Left ventricle myocardium inferior (tissue), 1 donor: ENCODE measurements at regions not wholly inside any gene's neighbourhood (a gene's known extent, or its start where the extent isn't known, plus 50 kb on each side); places are given as distances from the start of the nearest gene placed in this dataset.

ENCODE experiments used
- DNase-seq: peaks from one replicate; pipeline ENCODE4 v3.0.0-alpha.2; 2020
- H3K27ac ChIP-seq: fragments of 200-600 bp; replicated peaks from 2 replicates; pipeline ENCODE4 v1.8.0; 2021
- H3K27me3 ChIP-seq: fragments of 200-600 bp; 2 replicates; pipeline ENCODE4 v1.8.0; 2021; ENCODE audit warnings: low read depth
- H3K36me3 ChIP-seq: fragments of 200-600 bp; 2 replicates; pipeline ENCODE4 v1.8.0; 2021
- H3K4me1 ChIP-seq: fragments of 200-600 bp; 2 replicates; pipeline ENCODE4 v1.8.0; 2021
- H3K4me3 ChIP-seq: fragments of 200-600 bp; 2 replicates; pipeline ENCODE4 v1.8.0; 2021; ENCODE audit warnings: mild to moderate bottlenecking, moderate library complexity
- H3K9me3 ChIP-seq: fragments of 200-600 bp; replicated peaks from 2 replicates; pipeline ENCODE4 v1.8.0; 2021
- intact Hi-C: fragments of 100-400 bp; cut with micrococcal nuclease; formaldehyde crosslinking; loops from one replicate; pipeline ENCODE4 v1.11.0; 2022
- TF ChIP-seq, protein P1 (sequence below): fragments of 200-600 bp; IDR thresholded peaks from 2 replicates; pipeline ENCODE4 v1.8.0; 2021; ENCODE audit warnings: antibody characterized with exemption, mild to moderate bottlenecking, borderline replicate concordance
- donor health status: DM: no; HTN: yes; CAD: no; lungs with severe emphysema.

DNA sequence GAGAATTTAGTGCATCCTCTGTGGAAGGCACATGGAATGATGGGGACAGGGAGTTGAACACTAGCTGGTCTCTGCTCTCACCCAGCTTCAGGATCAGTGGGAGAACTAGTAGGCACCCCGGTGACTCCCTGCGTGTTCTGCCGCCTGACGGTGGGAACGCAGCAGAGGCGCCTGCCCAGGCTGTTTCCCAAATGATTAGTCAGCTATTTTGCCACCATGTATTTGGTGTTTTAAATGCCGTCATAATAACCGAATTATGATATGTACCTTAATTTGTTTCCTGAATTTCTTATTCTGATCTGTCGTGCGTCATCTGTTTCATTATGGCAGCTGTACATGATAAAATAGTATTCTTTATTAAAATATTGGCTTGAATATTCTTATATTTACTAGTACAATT lies 115.9 kb upstream of the GJB6 start:
- DNase-seq, result no peak
- intact Hi-C loops, result no loop called here
- H3K4me1 ChIP-seq, result no peaks in the 10 kb centered on the region
- TF ChIP-seq, protein P1, sequence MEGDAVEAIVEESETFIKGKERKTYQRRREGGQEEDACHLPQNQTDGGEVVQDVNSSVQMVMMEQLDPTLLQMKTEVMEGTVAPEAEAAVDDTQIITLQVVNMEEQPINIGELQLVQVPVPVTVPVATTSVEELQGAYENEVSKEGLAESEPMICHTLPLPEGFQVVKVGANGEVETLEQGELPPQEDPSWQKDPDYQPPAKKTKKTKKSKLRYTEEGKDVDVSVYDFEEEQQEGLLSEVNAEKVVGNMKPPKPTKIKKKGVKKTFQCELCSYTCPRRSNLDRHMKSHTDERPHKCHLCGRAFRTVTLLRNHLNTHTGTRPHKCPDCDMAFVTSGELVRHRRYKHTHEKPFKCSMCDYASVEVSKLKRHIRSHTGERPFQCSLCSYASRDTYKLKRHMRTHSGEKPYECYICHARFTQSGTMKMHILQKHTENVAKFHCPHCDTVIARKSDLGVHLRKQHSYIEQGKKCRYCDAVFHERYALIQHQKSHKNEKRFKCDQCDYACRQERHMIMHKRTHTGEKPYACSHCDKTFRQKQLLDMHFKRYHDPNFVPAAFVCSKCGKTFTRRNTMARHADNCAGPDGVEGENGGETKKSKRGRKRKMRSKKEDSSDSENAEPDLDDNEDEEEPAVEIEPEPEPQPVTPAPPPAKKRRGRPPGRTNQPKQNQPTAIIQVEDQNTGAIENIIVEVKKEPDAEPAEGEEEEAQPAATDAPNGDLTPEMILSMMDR, result no peak
- no peaks in the 10 kb centered on the region for H3K36me3 ChIP-seq
- H3K4me3 ChIP-seq, result no peak overlapping the region
- H3K27ac ChIP-seq, result no peak overlapping the region
- no peaks in the 10 kb centered on the region for H3K27me3 ChIP-seq
- H3K9me3 ChIP-seq, result no peaks in the 10 kb centered on the region

DNA sequence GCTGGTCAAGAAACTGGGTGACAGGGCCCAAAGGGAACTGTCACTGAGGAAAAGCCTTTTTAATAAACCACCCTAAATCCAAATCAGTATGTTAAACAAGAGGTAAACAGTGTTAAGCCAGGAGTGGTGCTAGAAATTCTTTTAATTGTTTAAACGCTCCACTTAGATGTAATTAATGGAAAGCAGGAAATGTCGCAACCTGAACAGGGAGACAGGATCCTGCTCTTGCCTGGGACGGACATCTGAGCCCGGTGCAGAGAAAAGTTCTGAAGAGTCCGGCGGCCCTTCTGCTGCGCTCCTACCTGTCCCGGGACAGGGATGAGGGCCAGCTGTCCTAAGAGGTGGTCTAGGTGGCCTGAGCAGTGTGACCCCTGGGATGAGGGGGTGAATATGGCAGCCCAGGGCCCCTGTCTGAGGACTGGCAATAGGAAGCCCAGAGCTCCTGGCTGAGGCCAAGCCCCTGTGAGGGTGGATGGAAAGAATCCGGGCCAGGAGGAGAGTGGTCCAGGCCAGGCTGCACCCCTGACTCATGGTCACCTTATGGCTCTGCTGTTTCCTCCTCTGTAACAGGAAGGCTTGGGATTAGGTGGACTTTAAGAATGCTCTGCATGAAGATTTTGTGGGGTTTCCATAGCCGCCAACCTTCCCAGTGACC lies 112.8 kb upstream of the GJB6 start:
- intact Hi-C loops, result no loop called here
- DNase-seq, result no peak
- Histone ChIP-seq H3K4me1 (peaks cover 3% of the 10 kb centered on the region), H3K36me3 (no peaks in the 10 kb centered on the region), H3K9me3 (no peaks in the 10 kb centered on the region), H3K4me3 (no peak overlapping the region), H3K27me3 (no peaks in the 10 kb centered on the region), H3K27ac (no peak overlapping the region)
- TF ChIP-seq, protein P1, result no peak

DNA sequence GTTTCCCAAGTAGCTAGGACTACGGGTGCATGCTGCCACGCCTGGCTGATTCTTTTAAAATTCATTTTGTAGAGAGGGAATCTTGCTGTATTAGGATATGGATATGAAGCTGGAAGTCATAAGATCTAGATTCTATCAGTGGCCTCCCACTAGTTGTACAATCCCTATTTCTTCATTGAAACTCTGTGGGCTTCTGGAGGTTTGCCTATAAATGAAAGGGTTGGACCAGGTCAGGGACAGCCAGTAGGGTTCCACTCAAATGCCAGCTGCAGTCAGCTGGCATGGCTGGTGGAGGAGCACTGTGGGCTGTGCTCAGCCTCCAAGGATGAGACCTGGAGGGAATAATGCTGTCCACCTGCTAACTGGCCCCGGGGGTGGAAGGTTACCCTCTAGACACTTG lies 110.2 kb upstream of the GJB6 start:
- Histone ChIP-seq H3K27ac (no peak overlapping the region), H3K4me3 (no peak overlapping the region), H3K4me1 (peaks cover 3% of the 10 kb centered on the region), H3K36me3 (no peaks in the 10 kb centered on the region), H3K27me3 (no peaks in the 10 kb centered on the region), H3K9me3 (no peaks in the 10 kb centered on the region)
- TF ChIP-seq, protein P1, result no peak
- intact Hi-C loops, result no loop called here
- no peak for DNase-seq

DNA sequence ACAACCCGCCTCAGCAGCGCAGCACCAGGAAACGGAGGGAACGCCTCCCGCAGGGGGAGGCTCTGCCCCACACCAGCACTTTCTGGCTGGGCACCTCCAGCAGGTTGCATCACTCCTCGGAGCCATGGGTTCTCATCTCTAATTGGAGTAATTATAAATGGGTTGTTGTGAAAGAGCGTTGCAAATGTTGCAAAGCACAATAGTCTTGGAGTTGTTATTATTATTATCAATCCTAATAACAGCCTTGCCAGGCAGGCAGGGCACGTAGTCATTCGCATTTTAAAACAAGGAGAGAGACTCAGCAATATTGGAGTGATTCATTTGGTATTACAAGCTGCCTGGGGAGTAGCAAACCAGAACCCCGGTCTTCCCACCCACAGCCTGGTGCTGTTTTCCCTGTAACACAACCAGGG lies 108.6 kb upstream of the GJB6 start:
- peak overlapping the region; percentile 21 for H3K4me3 ChIP-seq
- H3K9me3 ChIP-seq, result no peaks in the 10 kb centered on the region
- intact Hi-C loops, result no loop called here
- no peak for DNase-seq
- TF ChIP-seq, protein P1, result no peak
- H3K27me3 ChIP-seq, result no peaks in the 10 kb centered on the region
- H3K36me3 ChIP-seq, result no peaks in the 10 kb centered on the region
- H3K27ac ChIP-seq, result no peak overlapping the region
- peaks cover 3% of the 10 kb centered on the region for H3K4me1 ChIP-seq

DNA sequence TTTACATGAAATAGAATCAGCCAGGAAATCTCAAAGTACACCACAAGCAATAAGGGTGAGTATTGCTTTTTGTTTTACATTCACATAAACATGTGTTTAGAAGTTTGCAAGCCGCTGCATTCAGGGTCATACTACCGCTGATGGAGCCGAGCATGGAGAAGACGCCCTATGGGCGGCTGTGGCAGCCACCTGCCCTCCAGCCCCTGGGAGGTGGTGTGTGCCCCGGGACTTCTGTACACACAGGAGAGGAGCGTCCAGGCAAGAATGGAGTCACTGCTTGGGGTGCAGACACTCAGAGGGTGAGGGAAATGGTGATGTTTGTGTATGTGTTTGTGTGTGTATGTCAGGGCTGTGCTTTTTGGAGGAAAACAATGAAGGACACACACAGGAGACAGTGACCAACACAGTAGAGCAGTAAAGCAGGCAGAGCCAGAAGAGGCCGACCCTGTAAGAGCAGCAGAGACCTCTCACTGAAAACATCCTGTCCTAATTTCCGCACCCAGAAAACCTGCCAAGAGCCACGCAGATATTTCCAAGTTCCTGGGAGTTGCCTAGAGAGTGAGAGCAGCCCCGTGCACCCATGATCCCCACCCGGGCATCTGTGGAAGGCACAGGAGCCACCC lies 108.1 kb upstream of the GJB6 start:
- Histone ChIP-seq H3K27ac (no peak overlapping the region), H3K4me1 (peaks cover 3% of the 10 kb centered on the region), H3K36me3 (no peaks in the 10 kb centered on the region), H3K4me3 (peak overlapping the region; percentile 21), H3K9me3 (no peaks in the 10 kb centered on the region), H3K27me3 (no peaks in the 10 kb centered on the region)
- intact Hi-C loops, result no loop called here
- TF ChIP-seq, protein P1, result no peak
- no peak for DNase-seq
